Endodermal cell (in vitro differentiated cells): ENCODE measurements at regions not wholly inside any gene's neighbourhood (a gene's known extent, or its start where the extent isn't known, plus 50 kb on each side); places are given as distances from the start of the nearest gene placed in this dataset.

Experiments used
- DNase-seq: peaks from one replicate; pipeline ENCODE4 v3.0.0-alpha.2; 2017
- H3K27ac ChIP-seq: 2 replicates; pipeline ENCODE4 v1.5.1; 2013; ENCODE audit warnings: mild to moderate bottlenecking, low read depth, low read length, moderate library complexity
- H3K27me3 ChIP-seq: 2 replicates; pipeline ENCODE4 v1.6.1; 2013; ENCODE audit warnings: mild to moderate bottlenecking, low read length, moderate library complexity; ENCODE audit not compliant: insufficient read depth, control insufficient read depth, poor library complexity, severe bottlenecking
- H3K36me3 ChIP-seq: 2 replicates; pipeline ENCODE4 v1.7.0; 2013; ENCODE audit warnings: mild to moderate bottlenecking, low read length, moderate library complexity; ENCODE audit not compliant: control insufficient read depth, insufficient read depth
- H3K4me1 ChIP-seq: one replicate; pipeline ENCODE4 v1.7.0; 2013; ENCODE audit warnings: low read length; ENCODE audit not compliant: control insufficient read depth, insufficient read depth
- H3K4me3 ChIP-seq: 2 replicates; pipeline ENCODE4 v1.5.1; 2013; ENCODE audit warnings: mild to moderate bottlenecking, low read length, moderate library complexity
- H3K9ac ChIP-seq: 2 replicates; pipeline ENCODE4 v1.6.1; 2013; ENCODE audit warnings: mild to moderate bottlenecking, low read length, moderate library complexity; ENCODE audit not compliant: poor library complexity, severe bottlenecking; ENCODE audit errors: extremely low read depth
- H3K9me3 ChIP-seq: 2 replicates; pipeline ENCODE4 v1.6.1; 2013; ENCODE audit warnings: mild to moderate bottlenecking, low read length, moderate library complexity; ENCODE audit not compliant: control insufficient read depth
- H3K27ac Mint-ChIP-seq: 2 replicates; pipeline ENCODE4 v1.8.0; 2020; ENCODE audit warnings: mixed read lengths
- H3K27me3 Mint-ChIP-seq: 2 replicates; pipeline ENCODE4 v1.8.0; 2021; ENCODE audit warnings: mild to moderate bottlenecking, mixed read lengths; ENCODE audit not compliant: insufficient read depth
- H3K36me3 Mint-ChIP-seq: 2 replicates; pipeline ENCODE4 v1.8.0; 2020; ENCODE audit warnings: low read depth, mixed read lengths
- H3K4me1 Mint-ChIP-seq: 2 replicates; pipeline ENCODE4 v1.8.0; 2020; ENCODE audit warnings: mixed read lengths
- H3K4me3 Mint-ChIP-seq: 2 replicates; pipeline ENCODE4 v1.8.0; 2020; ENCODE audit warnings: mild to moderate bottlenecking, moderate library complexity, mixed read lengths
- H3K9me3 Mint-ChIP-seq: 2 replicates; pipeline ENCODE4 v1.8.0; 2020; ENCODE audit warnings: mild to moderate bottlenecking, mixed read lengths
- WGBS, 2 experiments: methylation state at CpG; one replicate each; pipeline versions ENCODE4 v1.1.5 to v1.1.7; 2013; ENCODE audit warnings: missing lambda C conversion rate in 2 of 2, mixed read lengths in 1 of 2; ENCODE audit not compliant: insufficient coverage in 1 of 2, insufficient read length in 1 of 2; 5-methylcytosine and 5-hydroxymethylcytosine counted together
- TF ChIP-seq, protein P1 (sequence below): fragments of 200-600 bp; sonication (generic); conservative IDR thresholded peaks from 2 replicates; pipeline ENCODE4 v1.5.0; 2021; ENCODE audit warnings: antibody characterized with exemption, mild to moderate bottlenecking

DNA sequence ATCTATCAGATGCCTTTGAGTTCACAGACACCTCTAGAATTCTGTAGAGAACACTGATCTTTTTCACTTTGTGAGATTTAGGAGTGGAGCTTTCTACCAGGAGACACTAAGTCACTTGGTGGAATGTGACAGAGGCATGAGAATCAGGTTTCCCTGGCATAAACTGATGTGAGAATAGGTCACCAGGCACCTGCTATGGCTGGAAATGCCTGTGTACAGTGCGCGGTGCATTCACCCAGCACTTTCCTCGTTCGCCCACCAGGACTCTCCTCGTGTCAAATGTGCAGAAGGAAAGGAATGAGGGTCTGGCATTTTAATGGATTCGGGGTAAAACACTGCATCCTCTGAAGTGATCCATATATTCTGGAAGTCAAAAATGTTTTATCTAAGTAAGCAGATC lies 281.8 kb upstream of the TUT7 start:
- H3K27ac Mint-ChIP-seq = no peak overlapping the region
- no peaks in the 10 kb centered on the region for H3K27me3 ChIP-seq
- H3K4me1 Mint-ChIP-seq = peaks cover 8% of the 10 kb centered on the region
- peaks cover 19% of the 10 kb centered on the region for H3K9me3 Mint-ChIP-seq
- WGBS, 2 experiments = 91 to 94% methylated on average over 5 to 6 of the region's 6 CpGs
- H3K4me3 ChIP-seq = no peak overlapping the region
- no peak overlapping the region for H3K9ac ChIP-seq
- TF ChIP-seq, protein P1, sequence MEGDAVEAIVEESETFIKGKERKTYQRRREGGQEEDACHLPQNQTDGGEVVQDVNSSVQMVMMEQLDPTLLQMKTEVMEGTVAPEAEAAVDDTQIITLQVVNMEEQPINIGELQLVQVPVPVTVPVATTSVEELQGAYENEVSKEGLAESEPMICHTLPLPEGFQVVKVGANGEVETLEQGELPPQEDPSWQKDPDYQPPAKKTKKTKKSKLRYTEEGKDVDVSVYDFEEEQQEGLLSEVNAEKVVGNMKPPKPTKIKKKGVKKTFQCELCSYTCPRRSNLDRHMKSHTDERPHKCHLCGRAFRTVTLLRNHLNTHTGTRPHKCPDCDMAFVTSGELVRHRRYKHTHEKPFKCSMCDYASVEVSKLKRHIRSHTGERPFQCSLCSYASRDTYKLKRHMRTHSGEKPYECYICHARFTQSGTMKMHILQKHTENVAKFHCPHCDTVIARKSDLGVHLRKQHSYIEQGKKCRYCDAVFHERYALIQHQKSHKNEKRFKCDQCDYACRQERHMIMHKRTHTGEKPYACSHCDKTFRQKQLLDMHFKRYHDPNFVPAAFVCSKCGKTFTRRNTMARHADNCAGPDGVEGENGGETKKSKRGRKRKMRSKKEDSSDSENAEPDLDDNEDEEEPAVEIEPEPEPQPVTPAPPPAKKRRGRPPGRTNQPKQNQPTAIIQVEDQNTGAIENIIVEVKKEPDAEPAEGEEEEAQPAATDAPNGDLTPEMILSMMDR = peak; percentile 21
- H3K36me3 ChIP-seq = no peaks in the 10 kb centered on the region
- H3K4me1 ChIP-seq = peaks cover 3% of the 10 kb centered on the region
- peaks cover 19% of the 10 kb centered on the region for H3K9me3 ChIP-seq
- no peak for DNase-seq
- no peaks in the 10 kb centered on the region for H3K36me3 Mint-ChIP-seq
- H3K27ac ChIP-seq = no peak overlapping the region
- H3K4me3 Mint-ChIP-seq = no peak overlapping the region
- peaks cover 4% of the 10 kb centered on the region for H3K27me3 Mint-ChIP-seq

DNA sequence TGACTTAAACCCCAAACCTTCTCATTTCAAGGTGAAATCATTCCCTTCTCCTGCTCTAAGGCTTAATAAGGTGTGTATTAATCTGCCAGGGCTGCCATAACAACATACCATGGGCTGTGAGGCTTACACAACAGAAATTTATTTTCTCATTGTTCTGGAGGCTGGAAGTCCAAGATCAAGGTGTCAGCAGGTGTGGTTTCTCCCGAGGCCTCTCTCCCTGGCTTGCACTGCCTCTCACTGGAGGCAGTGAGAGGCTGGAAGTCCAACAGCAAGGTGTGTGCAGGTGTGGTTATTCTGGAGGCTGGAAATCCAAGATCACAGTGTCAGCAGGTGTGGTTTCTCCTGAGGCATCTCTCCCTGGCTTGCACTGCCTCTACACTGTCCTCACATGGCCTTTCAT lies 280.3 kb upstream of the TUT7 start:
- H3K9me3 Mint-ChIP-seq = peaks cover 19% of the 10 kb centered on the region
- Histone ChIP-seq H3K27ac (no peak overlapping the region), H3K27me3 (no peaks in the 10 kb centered on the region), H3K4me3 (no peak overlapping the region), H3K9me3 (peaks cover 19% of the 10 kb centered on the region), H3K4me1 (no peaks in the 10 kb centered on the region), H3K36me3 (no peaks in the 10 kb centered on the region), H3K9ac (no peak overlapping the region)
- H3K27me3 Mint-ChIP-seq = peaks cover 4% of the 10 kb centered on the region
- H3K36me3 Mint-ChIP-seq = no peaks in the 10 kb centered on the region
- no peak overlapping the region for H3K27ac Mint-ChIP-seq
- TF ChIP-seq, protein P1 = no peak
- H3K4me1 Mint-ChIP-seq = peaks cover under 1% of the 10 kb centered on the region
- WGBS, 2 experiments = 40 to 96% methylated on average over 1 of the region's 1 CpG
- no peak overlapping the region for H3K4me3 Mint-ChIP-seq
- no peak for DNase-seq

DNA sequence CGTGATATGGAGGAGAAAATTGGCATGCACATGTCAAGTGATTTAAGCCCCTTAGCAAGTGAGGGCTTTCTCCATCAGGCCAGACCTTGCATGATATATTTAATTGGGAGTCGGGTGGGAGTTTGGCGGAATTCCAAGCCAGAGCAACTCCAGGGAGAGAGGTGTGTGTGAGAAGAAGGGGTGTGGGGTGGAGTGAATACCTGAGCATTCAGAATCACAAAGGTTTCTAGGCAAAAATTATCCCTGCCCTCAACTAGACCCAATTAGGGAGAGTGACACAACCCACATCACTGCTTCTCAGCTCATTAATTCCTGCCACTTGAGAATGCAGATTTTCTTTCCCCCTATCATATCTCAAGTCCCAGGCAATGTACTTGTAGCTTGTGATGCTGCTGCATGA lies 279.7 kb upstream of the TUT7 start:
- H3K27ac Mint-ChIP-seq = no peak overlapping the region
- DNase-seq = no peak
- H3K9me3 ChIP-seq = peaks cover 19% of the 10 kb centered on the region
- H3K36me3 Mint-ChIP-seq = no peaks in the 10 kb centered on the region
- H3K27ac ChIP-seq = no peak overlapping the region
- H3K4me1 Mint-ChIP-seq = no peaks in the 10 kb centered on the region
- H3K9me3 Mint-ChIP-seq = peaks cover 19% of the 10 kb centered on the region
- 86 to 89% methylated on average over 1 to 3 of the region's 3 CpGs for WGBS, 2 experiments
- H3K36me3 ChIP-seq = no peaks in the 10 kb centered on the region
- no peaks in the 10 kb centered on the region for H3K4me1 ChIP-seq
- H3K4me3 ChIP-seq = no peak overlapping the region
- TF ChIP-seq, protein P1 = no peak
- H3K9ac ChIP-seq = no peak overlapping the region
- peaks cover 4% of the 10 kb centered on the region for H3K27me3 Mint-ChIP-seq
- no peak overlapping the region for H3K4me3 Mint-ChIP-seq
- H3K27me3 ChIP-seq = no peaks in the 10 kb centered on the region
